Small intestine (tissue), 7 donors: ENCODE measurements at regions not wholly inside any gene's neighbourhood (a gene's known extent, or its start where the extent isn't known, plus 50 kb on each side); places are given as distances from the start of the nearest gene placed in this dataset.
A peak's percentile ranks its signal among the peaks of the same experiment; 100 is the strongest.
"Not testable (repeated sequence)": the region's sequence is repeated elsewhere in the genome, so short reads cannot be mapped to it uniquely, and the experiment has no call there.

ENCODE experiments used
- DNase-seq, 2 donors: peaks; one replicate each; pipeline versions ENCODE4 v3.0.0 to v3.0.0-alpha.2; 2013
- FAIRE-seq: peaks from 2 replicates; lab custom pipeline; 2012; peaks lifted over from hg19 to GRCh38; lab: Jason Lieb, UNC
- H3K27ac ChIP-seq, 3 donors: one replicate each; pipeline ENCODE4 v1.5.1; 2013; ENCODE audit warnings: low read length in 2 of 3, mild to moderate bottlenecking in 2 of 3, control low read depth in 1 of 3, inconsistent platforms in 1 of 3, low read depth in 1 of 3, moderate library complexity in 1 of 3
- H3K27me3 ChIP-seq, 3 donors: one replicate each; pipeline ENCODE4 v1.6.1; 2013; ENCODE audit warnings: low read length in 3 of 3, inconsistent platforms in 1 of 3; ENCODE audit not compliant: control insufficient read depth in 3 of 3, insufficient read depth in 3 of 3
- H3K36me3 ChIP-seq, 3 donors: one replicate each; pipeline ENCODE4 v1.6.1; 2013; ENCODE audit warnings: low read length in 3 of 3, inconsistent platforms in 1 of 3, low read depth in 1 of 3, mild to moderate bottlenecking in 1 of 3, moderate library complexity in 1 of 3; ENCODE audit not compliant: control insufficient read depth in 3 of 3, insufficient read depth in 2 of 3
- H3K4me1 ChIP-seq, 3 donors: one replicate each; pipeline ENCODE4 v1.6.1; 2013; ENCODE audit warnings: low read length in 2 of 3, inconsistent platforms in 1 of 3, low read depth in 1 of 3, mild to moderate bottlenecking in 1 of 3, moderate library complexity in 1 of 3; ENCODE audit not compliant: control insufficient read depth in 3 of 3, insufficient read depth in 2 of 3
- H3K4me3 ChIP-seq, 3 donors: one replicate each; pipeline ENCODE4 v1.5.1; 2013; ENCODE audit warnings: low read length in 3 of 3, control low read depth in 1 of 3, inconsistent platforms in 1 of 3, low read depth in 1 of 3, mild to moderate bottlenecking in 1 of 3, moderate library complexity in 1 of 3
- H3K9me3 ChIP-seq, 2 donors: one replicate each; pipeline ENCODE4 v1.6.1; 2013; ENCODE audit warnings: low read depth in 1 of 2, low read length in 1 of 2; ENCODE audit not compliant: control insufficient read depth in 2 of 2, insufficient read depth in 1 of 2
- WGBS, 3 donors: extraction: QIAGEN DNeasy Blood & Tissue Kit; methylation state at CpG; one replicate each; pipeline ENCODE4 v1.1.7; 2013; 5-methylcytosine and 5-hydroxymethylcytosine counted together
- donor health status: healthy with polysubstance abuse.
- donor health status: control.
- donor health status: control.
- donor health status: Bipolar disorder and iron deficiency.
- donor health status: healthy.

DNA sequence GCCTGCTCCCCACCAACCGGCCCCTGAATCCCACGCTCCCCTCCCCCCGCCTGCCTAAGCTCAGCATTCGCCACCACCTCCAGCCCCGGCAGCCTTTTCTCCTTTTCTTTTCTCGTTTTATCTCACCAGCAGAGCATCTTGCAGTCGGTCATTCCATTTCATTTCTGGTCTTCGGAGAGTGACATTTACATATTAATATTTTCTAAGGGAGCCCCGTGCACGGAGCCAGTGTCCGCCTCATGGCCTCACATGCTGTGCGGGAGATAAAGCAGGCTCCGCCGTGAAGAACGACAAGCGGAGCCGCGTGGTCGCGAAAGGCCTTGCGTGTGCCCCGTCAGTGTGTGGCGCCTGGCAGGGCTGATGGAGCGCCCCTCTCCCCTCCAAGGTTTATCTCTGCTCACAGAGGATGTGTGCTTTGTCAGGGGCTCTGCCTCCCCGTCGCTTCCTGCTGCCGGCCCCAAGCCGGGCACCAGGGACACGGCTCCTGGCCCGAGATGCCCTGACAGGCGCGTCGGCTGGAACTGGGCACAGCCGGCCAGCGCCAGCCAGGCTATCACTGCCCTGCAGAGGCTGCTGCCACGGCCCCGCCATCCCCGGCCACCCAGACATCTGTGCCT, 95.5 kb upstream of the GSE1 start:
- peaks cover 0 to 52% (median 3%) of the 10 kb centered on the region in 3 donors for H3K4me1 ChIP-seq
- H3K36me3 ChIP-seq = peaks cover 0 to 43% (median 0%) of the 10 kb centered on the region in 3 donors
- DNase-seq = no peak
- H3K27ac ChIP-seq = no peak overlapping the region
- FAIRE-seq = no peak
- no peaks in the 10 kb centered on the region for H3K27me3 ChIP-seq
- no peak overlapping the region for H3K4me3 ChIP-seq
- H3K9me3 ChIP-seq = no peaks in the 10 kb centered on the region
- WGBS, 3 donors = 90 to 95% (median 93%) methylated on average over 38 of the region's 38 CpGs

- peaks cover 0 to 36% (median 0%) of the 10 kb centered on the region in 3 donors for H3K36me3 ChIP-seq
- no peak for DNase-seq
- no peak overlapping the region for H3K4me3 ChIP-seq
- H3K27ac ChIP-seq = no peak overlapping the region
- FAIRE-seq = no peak
- no peaks in the 10 kb centered on the region for H3K9me3 ChIP-seq
- no peaks in the 10 kb centered on the region for H3K27me3 ChIP-seq
- 79 to 90% (median 83%) methylated on average over 17 of the region's 17 CpGs for WGBS, 3 donors
- H3K4me1 ChIP-seq = peaks cover 0 to 50% (median 3%) of the 10 kb centered on the region in 3 donors
Observed at GRCh38 chr16:85518398-85519049, 94.6 kb upstream of the GSE1 start.

DNA sequence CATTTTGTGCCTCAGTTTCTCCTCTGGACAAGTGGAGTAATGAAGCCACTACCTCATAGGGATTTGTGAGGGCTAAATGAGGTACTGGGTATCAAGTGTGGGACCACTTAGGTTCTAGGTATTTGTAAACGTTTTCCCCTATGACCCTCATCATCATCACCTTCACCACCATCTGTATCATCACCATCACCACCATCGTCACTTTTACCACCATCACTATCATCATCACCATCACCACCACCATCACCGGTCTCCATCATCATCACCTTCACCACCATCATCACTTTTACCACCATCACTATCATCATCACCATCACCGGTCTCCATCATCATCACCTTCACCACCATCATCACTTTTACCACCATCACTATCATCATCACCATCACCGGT, 94.1 kb upstream of the GSE1 start:
- peaks cover 0 to 50% (median 3%) of the 10 kb centered on the region in 3 donors for H3K4me1 ChIP-seq
- 45 to 70% (median 54%) methylated on average over 3 to 4 of the region's 5 CpGs for WGBS, 3 donors
- FAIRE-seq = not testable (repeated sequence)

GRCh38 chr16:85519540-85520231, 93.4 kb upstream of the GSE1 start:
- WGBS, 3 donors = 75 to 85% (median 83%) methylated on average over 7 of the region's 7 CpGs
- H3K36me3 ChIP-seq = peaks cover 0 to 33% (median 0%) of the 10 kb centered on the region in 3 donors
- DNase-seq = no peak
- H3K4me1 ChIP-seq = peaks cover 0 to 50% (median 3%) of the 10 kb centered on the region in 3 donors
- H3K27ac ChIP-seq = no peak overlapping the region
- H3K9me3 ChIP-seq = no peaks in the 10 kb centered on the region
- no peaks in the 10 kb centered on the region for H3K27me3 ChIP-seq
- no peak overlapping the region for H3K4me3 ChIP-seq
- FAIRE-seq = no peak

More for the DNA sequence above, 94.1 kb upstream of the GSE1 start:
- H3K27me3 ChIP-seq, H3K4me3 ChIP-seq, H3K27ac ChIP-seq, H3K9me3 ChIP-seq, DNase-seq: not testable (repeated sequence)
- peaks cover 0 to 33% (median 0%) of the 10 kb centered on the region in 3 donors for H3K36me3 ChIP-seq

- Histone ChIP-seq H3K27me3 (no peaks in the 10 kb centered on the region), H3K4me3 (no peak overlapping the region), H3K9me3 (no peaks in the 10 kb centered on the region), H3K36me3 (peaks cover 0 to 37% (median 0%) of the 10 kb centered on the region in 3 donors), H3K4me1 (peaks cover 0 to 41% (median 0%) of the 10 kb centered on the region in 3 donors), H3K27ac (no peak overlapping the region)
- no peak for FAIRE-seq
- DNase-seq = peak; percentile 76 to 77
- WGBS, 3 donors = 17 to 69% (median 33%) methylated on average over 20 of the region's 20 CpGs
Observed at GRCh38 chr16:85520853-85521521, 92.1 kb upstream of the GSE1 start.

DNA sequence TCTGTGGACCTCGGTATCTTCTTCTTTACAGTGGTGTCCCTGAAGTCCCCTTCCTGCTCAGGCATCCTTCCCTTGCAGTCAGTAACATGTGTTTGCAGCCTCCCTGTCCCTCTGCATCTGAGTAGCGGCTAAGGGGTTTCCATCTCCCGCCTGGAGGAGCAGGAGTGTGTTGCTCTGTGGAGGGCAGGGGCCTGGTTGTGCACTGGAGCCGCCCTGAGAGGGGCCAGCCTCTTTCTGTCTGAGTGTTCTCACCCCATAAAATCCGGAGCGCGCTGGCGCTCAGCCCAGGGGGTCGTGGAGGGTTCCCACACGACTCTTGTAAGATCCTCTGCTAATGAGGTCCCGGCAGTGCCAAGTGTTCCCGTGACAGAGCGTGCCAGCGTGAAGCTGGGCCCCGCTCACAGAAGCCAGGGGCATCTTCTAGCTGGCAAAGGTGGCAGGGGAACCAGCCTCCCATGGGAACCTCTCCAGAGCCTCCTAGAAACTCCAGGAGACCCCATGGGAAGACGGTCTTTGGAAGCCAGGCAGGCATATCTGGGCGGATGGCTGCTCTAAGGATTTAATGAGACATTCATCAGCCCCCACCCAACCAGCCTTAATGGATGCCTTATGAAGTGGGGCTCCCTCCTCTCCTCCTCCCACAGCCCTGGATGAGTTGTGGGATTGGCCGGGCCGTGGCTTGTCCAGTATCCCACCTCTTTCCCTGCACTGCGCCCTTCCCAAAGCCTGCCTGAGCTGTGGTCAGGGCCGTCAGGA, 91.4 kb upstream of the GSE1 start:
- peaks cover 0 to 42% (median 0%) of the 10 kb centered on the region in 3 donors for H3K36me3 ChIP-seq
- no peak for DNase-seq

GRCh38 chr16:85522308-85522841, 90.7 kb upstream of the GSE1 start:
- H3K4me1 ChIP-seq = peaks cover 0 to 39% (median 0%) of the 10 kb centered on the region in 3 donors
- H3K9me3 ChIP-seq = no peaks in the 10 kb centered on the region
- FAIRE-seq (no peak), DNase-seq (no peak)
- no peak overlapping the region for H3K27ac ChIP-seq
- H3K27me3 ChIP-seq = no peaks in the 10 kb centered on the region
- WGBS, 3 donors = 91 to 95% (median 94%) methylated on average over 13 of the region's 13 CpGs
- peaks cover 0 to 42% (median 0%) of the 10 kb centered on the region in 3 donors for H3K36me3 ChIP-seq
- H3K4me3 ChIP-seq = no peak overlapping the region

More for the DNA sequence above, 91.4 kb upstream of the GSE1 start:
- peaks cover 0 to 39% (median 0%) of the 10 kb centered on the region in 3 donors for H3K4me1 ChIP-seq
- WGBS, 3 donors = 80% methylated on average over 21 of the region's 21 CpGs
- no peaks in the 10 kb centered on the region for H3K9me3 ChIP-seq
- no peak overlapping the region for H3K27ac ChIP-seq
- no peak for FAIRE-seq
- H3K27me3 ChIP-seq = no peaks in the 10 kb centered on the region
- no peak overlapping the region for H3K4me3 ChIP-seq
